ENCODE measurements at regions not wholly inside any gene's neighbourhood (a gene's known extent, or its start where the extent isn't known, plus 50 kb on each side); places are given as distances from the start of the nearest gene placed in this dataset.

- Mint-ChIP-seq H3K9me3 (no peaks in the 10 kb centered on the region), H3K4me3 (no peak overlapping the region), H3K4me1 (peaks cover 3% of the 10 kb centered on the region; the same call in 1 of the 3 replicates), H3K27ac (no peak overlapping the region), H3K36me3 (ENCODE audit: low read depth) (no peaks in the 10 kb centered on the region; the same call in 2 of the 3 replicates), H3K27me3 (ENCODE audit: insufficient read depth, low read depth, poor library complexity) (peaks cover 3% of the 10 kb centered on the region)
- H3K36me3 ChIP-seq (ENCODE audit: insufficient read depth): no peaks in the 10 kb centered on the region
- no peaks in the 10 kb centered on the region for H3F3A ChIP-seq (replicated peaks; ENCODE audit: low read depth)
- H3K4me3 ChIP-seq: no peak overlapping the region
- peaks cover 5% of the 10 kb centered on the region; the same call in 1 of the 2 replicates for H3K9me2 ChIP-seq (ENCODE audit: insufficient read depth)
- no peak for ATAC-seq
- no peak for DNase-seq (ENCODE audit: low spot score)
- H3K27me3 ChIP-seq (ENCODE audit: insufficient read depth): no peaks in the 10 kb centered on the region
- H3K27ac ChIP-seq (ENCODE audit: low read depth): no peak overlapping the region
- H3K4me1 ChIP-seq (ENCODE audit: insufficient read depth): no peaks in the 10 kb centered on the region
- H3K79me2 ChIP-seq (replicated peaks; ENCODE audit: insufficient read depth): no peaks in the 10 kb centered on the region
- TF ChIP-seq ZNF331 (CRISPR knock-in tag; IDR thresholded peaks at IDR 0.05; ENCODE audit: low read depth) (no peak), JUNB (IDR thresholded peaks at IDR 0.05; ENCODE audit: unreplicated experiment) (no peak), EZH2phosphoT487 (IDR thresholded peaks at IDR 0.05; ENCODE audit: unreplicated experiment) (no peak), NANOG (IDR thresholded peaks at IDR 0.05; ENCODE audit: borderline replicate concordance) (no peak)
- TF ChIP-seq, protein P1, sequence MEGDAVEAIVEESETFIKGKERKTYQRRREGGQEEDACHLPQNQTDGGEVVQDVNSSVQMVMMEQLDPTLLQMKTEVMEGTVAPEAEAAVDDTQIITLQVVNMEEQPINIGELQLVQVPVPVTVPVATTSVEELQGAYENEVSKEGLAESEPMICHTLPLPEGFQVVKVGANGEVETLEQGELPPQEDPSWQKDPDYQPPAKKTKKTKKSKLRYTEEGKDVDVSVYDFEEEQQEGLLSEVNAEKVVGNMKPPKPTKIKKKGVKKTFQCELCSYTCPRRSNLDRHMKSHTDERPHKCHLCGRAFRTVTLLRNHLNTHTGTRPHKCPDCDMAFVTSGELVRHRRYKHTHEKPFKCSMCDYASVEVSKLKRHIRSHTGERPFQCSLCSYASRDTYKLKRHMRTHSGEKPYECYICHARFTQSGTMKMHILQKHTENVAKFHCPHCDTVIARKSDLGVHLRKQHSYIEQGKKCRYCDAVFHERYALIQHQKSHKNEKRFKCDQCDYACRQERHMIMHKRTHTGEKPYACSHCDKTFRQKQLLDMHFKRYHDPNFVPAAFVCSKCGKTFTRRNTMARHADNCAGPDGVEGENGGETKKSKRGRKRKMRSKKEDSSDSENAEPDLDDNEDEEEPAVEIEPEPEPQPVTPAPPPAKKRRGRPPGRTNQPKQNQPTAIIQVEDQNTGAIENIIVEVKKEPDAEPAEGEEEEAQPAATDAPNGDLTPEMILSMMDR (conservative IDR thresholded peaks at IDR 0.05; ENCODE audit: low read depth in 2 of 2): no peak
- TF ChIP-seq, protein P2, sequence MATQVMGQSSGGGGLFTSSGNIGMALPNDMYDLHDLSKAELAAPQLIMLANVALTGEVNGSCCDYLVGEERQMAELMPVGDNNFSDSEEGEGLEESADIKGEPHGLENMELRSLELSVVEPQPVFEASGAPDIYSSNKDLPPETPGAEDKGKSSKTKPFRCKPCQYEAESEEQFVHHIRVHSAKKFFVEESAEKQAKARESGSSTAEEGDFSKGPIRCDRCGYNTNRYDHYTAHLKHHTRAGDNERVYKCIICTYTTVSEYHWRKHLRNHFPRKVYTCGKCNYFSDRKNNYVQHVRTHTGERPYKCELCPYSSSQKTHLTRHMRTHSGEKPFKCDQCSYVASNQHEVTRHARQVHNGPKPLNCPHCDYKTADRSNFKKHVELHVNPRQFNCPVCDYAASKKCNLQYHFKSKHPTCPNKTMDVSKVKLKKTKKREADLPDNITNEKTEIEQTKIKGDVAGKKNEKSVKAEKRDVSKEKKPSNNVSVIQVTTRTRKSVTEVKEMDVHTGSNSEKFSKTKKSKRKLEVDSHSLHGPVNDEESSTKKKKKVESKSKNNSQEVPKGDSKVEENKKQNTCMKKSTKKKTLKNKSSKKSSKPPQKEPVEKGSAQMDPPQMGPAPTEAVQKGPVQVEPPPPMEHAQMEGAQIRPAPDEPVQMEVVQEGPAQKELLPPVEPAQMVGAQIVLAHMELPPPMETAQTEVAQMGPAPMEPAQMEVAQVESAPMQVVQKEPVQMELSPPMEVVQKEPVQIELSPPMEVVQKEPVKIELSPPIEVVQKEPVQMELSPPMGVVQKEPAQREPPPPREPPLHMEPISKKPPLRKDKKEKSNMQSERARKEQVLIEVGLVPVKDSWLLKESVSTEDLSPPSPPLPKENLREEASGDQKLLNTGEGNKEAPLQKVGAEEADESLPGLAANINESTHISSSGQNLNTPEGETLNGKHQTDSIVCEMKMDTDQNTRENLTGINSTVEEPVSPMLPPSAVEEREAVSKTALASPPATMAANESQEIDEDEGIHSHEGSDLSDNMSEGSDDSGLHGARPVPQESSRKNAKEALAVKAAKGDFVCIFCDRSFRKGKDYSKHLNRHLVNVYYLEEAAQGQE (IDR thresholded peaks at IDR 0.05; ENCODE audit: unreplicated experiment): no peak
- no peak overlapping the region for H3K4me2 ChIP-seq
- no peaks in the 10 kb centered on the region for H4K20me1 ChIP-seq (replicated peaks; ENCODE audit: insufficient read depth)
- no peak overlapping the region for H2AFZ ChIP-seq
Measured at GRCh38 chr6:56875523-56875922, 79.4 kb upstream of the BEND6 start.

GRCh38 chr6:56874328-56874727 is 80.6 kb upstream of the BEND6 start:
- Mint-ChIP-seq H3K27me3 (ENCODE audit: insufficient read depth, low read depth, poor library complexity) (peaks cover 3% of the 10 kb centered on the region), H3K9me3 (no peaks in the 10 kb centered on the region), H3K36me3 (ENCODE audit: low read depth) (no peaks in the 10 kb centered on the region; the same call in 2 of the 3 replicates), H3K4me1 (peaks cover 8% of the 10 kb centered on the region; the same call in 2 of the 3 replicates), H3K4me3 (no peak overlapping the region), H3K27ac (no peak overlapping the region)
- no peak overlapping the region for H2AFZ ChIP-seq
- ATAC-seq: no peak
- H3K9me2 ChIP-seq (ENCODE audit: insufficient read depth): peaks cover 5% of the 10 kb centered on the region; the same call in 1 of the 2 replicates
- H3K36me3 ChIP-seq (ENCODE audit: insufficient read depth): no peaks in the 10 kb centered on the region
- H3F3A ChIP-seq (replicated peaks; ENCODE audit: low read depth): no peaks in the 10 kb centered on the region
- no peak for DNase-seq (ENCODE audit: low spot score)
- no peaks in the 10 kb centered on the region for H3K27me3 ChIP-seq (ENCODE audit: insufficient read depth)
- H3K27ac ChIP-seq (ENCODE audit: low read depth): no peak overlapping the region
- H3K4me1 ChIP-seq (ENCODE audit: insufficient read depth): no peaks in the 10 kb centered on the region
- H3K79me2 ChIP-seq (replicated peaks; ENCODE audit: insufficient read depth): no peaks in the 10 kb centered on the region
- H3K4me2 ChIP-seq: no peak overlapping the region
- no peak overlapping the region for H3K4me3 ChIP-seq
- H4K20me1 ChIP-seq (replicated peaks; ENCODE audit: insufficient read depth): no peaks in the 10 kb centered on the region
- TF ChIP-seq EZH2phosphoT487 (IDR thresholded peaks at IDR 0.05; ENCODE audit: unreplicated experiment) (no peak), CREB1 (CRISPR knock-in tag; IDR thresholded peaks at IDR 0.05; ENCODE audit: low read depth) (no peak), NANOG (IDR thresholded peaks at IDR 0.05; ENCODE audit: borderline replicate concordance) (no peak), ZNF114 (CRISPR knock-in tag; IDR thresholded peaks at IDR 0.05) (no peak)
- TF ChIP-seq, protein P1 (conservative IDR thresholded peaks at IDR 0.05; ENCODE audit: low read depth in 2 of 2): no peak

Data from GM23338 (cell line).